ENCODE measurements at regions not wholly inside any gene's neighbourhood (a gene's known extent, or its start where the extent isn't known, plus 50 kb on each side); places are given as distances from the start of the nearest gene placed in this dataset.

- no peak for ATAC-seq
- FAIRE-seq: no peak
- Histone ChIP-seq H3K9me3 (0 out of 3 replicates have a peak, but pooled peaks cover 4% of the 10 kb centered on the region), H3K4me1 (no peaks in the 10 kb centered on the region), H3K4me2 (no peak overlapping the region), H3K27ac (no peak overlapping the region), H3K4me3 (no peak overlapping the region)
- WGBS (ENCODE audit: missing lambda C conversion rate): 59% methylated on average over 10 of the region's 10 CpGs
- ChIA-PET POLR2A (no interaction called here), CTCF (interaction anchor here (1.5 to 2.3 kb wide), 2 partner anchors 59 to 61 kb away, joined by 4 to 7 read pairs; no protein-coding TSS in a partner anchor)
- DNase-seq (ENCODE audit: low read depth in 1 of 2, low spot score in 1 of 2): no peak
- TF ChIP-seq RARB (CRISPR knock-in tag; IDR thresholded peaks at IDR 0.05): no peak
- TF ChIP-seq CBX2 (IDR thresholded peaks at IDR 0.05; ENCODE audit: borderline replicate concordance, low read depth): no peak
- no peak for TF ChIP-seq ZC3H11A (IDR thresholded peaks at IDR 0.05)
- no peak for TF ChIP-seq CBX8 (IDR thresholded peaks at IDR 0.05)
- no peak for TF ChIP-seq PBX3 (IDR thresholded peaks at IDR 0.05)
- TF ChIP-seq POLR2A (IDR thresholded peaks at IDR 0.05; ENCODE audit: low read length): no peak
- no peak for TF ChIP-seq NFE2L2 (conservative IDR thresholded peaks at IDR 0.05; ENCODE audit: low read length)
- no peak for TF ChIP-seq KDM1A (IDR thresholded peaks at IDR 0.05; ENCODE audit: low read depth)
- no peak for TF ChIP-seq EHF (CRISPR knock-in tag; IDR thresholded peaks at IDR 0.05)
- TF ChIP-seq EP300 (IDR thresholded peaks at IDR 0.05): no peak
- TF ChIP-seq NR3C1 (IDR thresholded peaks at IDR 0.05): no peak
- TF ChIP-seq FOSB (CRISPR knock-in tag; IDR thresholded peaks at IDR 0.05): no peak
- TF ChIP-seq HOXA7 (CRISPR knock-in tag; IDR thresholded peaks at IDR 0.05): no peak
- TF ChIP-seq HOXB13 (CRISPR knock-in tag; IDR thresholded peaks at IDR 0.05; ENCODE audit: low read depth): no peak
- TF ChIP-seq USF2 (IDR thresholded peaks at IDR 0.05): no peak
- no peak for TF ChIP-seq CHD2 (IDR thresholded peaks at IDR 0.05; ENCODE audit: low read length, partially characterized antibody)
- TF ChIP-seq CTCF (IDR thresholded peaks at IDR 0.05): no peak
- TF ChIP-seq MAZ (IDR thresholded peaks at IDR 0.05; ENCODE audit: borderline replicate concordance, low read depth, low read length): no peak
Measured at GRCh38 chr1:203401199-203401877, 50.4 kb upstream of the FMOD start.

GRCh38 chr1:203402152-203402551 lies 51.2 kb upstream of the FMOD start:
- FAIRE-seq: no peak

More at GRCh38 chr1:203402152-203402551, 51.2 kb upstream of the FMOD start:
- Histone ChIP-seq H3K9me3 (0 out of 3 replicates have a peak, but pooled peaks cover 4% of the 10 kb centered on the region), H3K4me1 (no peaks in the 10 kb centered on the region), H3K4me2 (no peak overlapping the region), H3K27ac (no peak overlapping the region), H3K4me3 (no peak overlapping the region)
- ChIA-PET POLR2A (no interaction called here), CTCF (interaction anchor here (0.7 to 2.3 kb wide), 4 partner anchors 60 to 319 kb away, joined by 3 to 7 read pairs (median 4); no protein-coding TSS in a partner anchor)
- no peak for ATAC-seq
- TF ChIP-seq FOSB (CRISPR knock-in tag; IDR thresholded peaks at IDR 0.05) (no peak), FOSL2 (IDR thresholded peaks at IDR 0.05) (no peak), FOSL2 (CRISPR knock-in tag; IDR thresholded peaks at IDR 0.05) (no peak), RAD21 (conservative IDR thresholded peaks at IDR 0.05 in 1 of 2, IDR thresholded peaks at IDR 0.05 in 1 of 2) (no peak), MYC (IDR thresholded peaks at IDR 0.05; ENCODE audit: borderline replicate concordance, low read length) (no peak), CHD2 (IDR thresholded peaks at IDR 0.05; ENCODE audit: low read length, partially characterized antibody) (no peak)
- no peak for DNase-seq (ENCODE audit: low read depth in 1 of 2, low spot score in 1 of 2)
- 65% methylated on average over 3 of the region's 3 CpGs for WGBS (ENCODE audit: missing lambda C conversion rate)

Measured in A549 (cell line).